Hepatocyte (in vitro differentiated cells): ENCODE measurements at regions not wholly inside any gene's neighbourhood (a gene's known extent, or its start where the extent isn't known, plus 50 kb on each side); places are given as distances from the start of the nearest gene placed in this dataset.

Experiments used
- DNase-seq: peaks from one replicate; pipeline ENCODE4 v3.0.0-alpha.2; 2016; ENCODE audit warnings: low spot score
- H2AFZ ChIP-seq: fragments of 200-600 bp; sonication (generic); 2 replicates; pipeline ENCODE4 v1.6.0; 2016; ENCODE audit warnings: antibody characterized with exemption, mild to moderate bottlenecking
- H3K27ac ChIP-seq: fragments of 200-600 bp; sonication (generic); 2 replicates; pipeline ENCODE4 v1.5.1; 2016; ENCODE audit warnings: mild to moderate bottlenecking
- H3K27me3 ChIP-seq: fragments of 200-600 bp; sonication (generic); 2 replicates; pipeline ENCODE4 v1.6.1; 2016
- H3K36me3 ChIP-seq: fragments of 200-600 bp; sonication (generic); replicated peaks from 2 replicates; pipeline ENCODE4 v1.5.1; 2016; ENCODE audit warnings: low read depth; ENCODE audit not compliant: insufficient read depth
- H3K4me1 ChIP-seq: fragments of 200-600 bp; sonication (generic); 2 replicates; pipeline ENCODE4 v1.5.1; 2016; ENCODE audit warnings: mild to moderate bottlenecking, moderate library complexity; ENCODE audit not compliant: insufficient read depth
- H3K4me2 ChIP-seq: fragments of 200-600 bp; sonication (generic); 2 replicates; pipeline ENCODE4 v1.6.0; 2016
- H3K4me3 ChIP-seq: fragments of 200-600 bp; sonication (generic); 2 replicates; pipeline ENCODE4 v1.5.1; 2016; ENCODE audit warnings: mild to moderate bottlenecking
- H3K79me2 ChIP-seq: fragments of 200-600 bp; sonication (generic); 2 replicates; pipeline ENCODE4 v1.6.0; 2017; ENCODE audit warnings: mild to moderate bottlenecking
- H3K9me2 ChIP-seq: fragments of 200-600 bp; sonication (generic); replicated peaks from 2 replicates; pipeline ENCODE4 v1.6.0; 2017; ENCODE audit warnings: mild to moderate bottlenecking; ENCODE audit not compliant: insufficient read depth
- H3K9me3 ChIP-seq: fragments of 200-600 bp; sonication (generic); 2 replicates; pipeline ENCODE4 v1.5.1; 2016; ENCODE audit warnings: low read depth, mild to moderate bottlenecking
- H4K20me1 ChIP-seq: fragments of 200-600 bp; sonication (generic); 2 replicates; pipeline ENCODE4 v1.6.0; 2016; ENCODE audit warnings: mild to moderate bottlenecking; ENCODE audit not compliant: insufficient read depth, poor library complexity, severe bottlenecking
- EZH2 ChIP-seq: fragments of 200-600 bp; sonication (generic); IDR thresholded peaks from 2 replicates; pipeline ENCODE4 v1.6.1; 2016; ENCODE audit warnings: antibody characterized with exemption, mild to moderate bottlenecking, borderline replicate concordance
- EZH2phosphoT487 ChIP-seq: fragments of 200-600 bp; sonication (generic); IDR thresholded peaks from one replicate; pipeline ENCODE4 v1.6.1; 2018; ENCODE audit warnings: antibody characterized with exemption, mild to moderate bottlenecking, low read depth, moderate library complexity; ENCODE audit not compliant: unreplicated experiment, severe bottlenecking
- WGBS: methylation state at CpG from one replicate; pipeline ENCODE4 v1.1.6; 2016; ENCODE audit warnings: low lambda C conversion rate; ENCODE audit errors: missing lambda C conversion rate; 5-methylcytosine and 5-hydroxymethylcytosine counted together
- TF ChIP-seq, protein P1 (sequence below): fragments of 200-600 bp; sonication (generic); IDR thresholded peaks from 2 replicates; pipeline ENCODE4 v1.5.1; 2016; ENCODE audit warnings: antibody characterized with exemption, mild to moderate bottlenecking; ENCODE audit not compliant: poor library complexity

DNA sequence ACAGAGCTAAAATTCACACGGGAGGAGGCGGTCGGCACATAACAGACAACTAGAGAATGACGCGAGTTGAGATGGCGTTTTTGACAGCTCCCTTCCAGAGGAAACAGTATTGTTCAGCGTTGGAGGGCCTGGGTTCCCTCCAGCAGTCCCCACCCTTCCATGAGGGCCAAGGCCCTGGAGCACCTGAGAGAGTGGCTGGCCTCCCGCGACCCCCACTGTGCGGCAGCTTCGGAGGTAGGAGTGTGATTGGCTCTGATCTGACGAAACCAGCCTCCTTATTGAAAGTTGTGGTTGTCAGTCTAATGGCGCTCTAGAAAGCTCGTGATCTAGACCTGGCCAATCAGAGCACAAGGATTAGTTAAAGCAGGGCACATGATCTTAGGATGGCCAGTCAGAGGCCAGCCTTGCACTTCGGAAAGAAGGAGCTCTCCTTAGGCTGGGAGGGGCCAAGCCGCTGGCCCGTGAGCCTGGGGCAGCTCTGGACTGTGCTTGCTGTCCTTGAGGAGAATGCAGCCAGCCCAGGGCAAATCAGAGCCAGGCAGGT is 104.5 kb upstream of the CELF4 start:
- 95% methylated on average over 17 of the region's 17 CpGs for WGBS
- TF ChIP-seq, protein P1, sequence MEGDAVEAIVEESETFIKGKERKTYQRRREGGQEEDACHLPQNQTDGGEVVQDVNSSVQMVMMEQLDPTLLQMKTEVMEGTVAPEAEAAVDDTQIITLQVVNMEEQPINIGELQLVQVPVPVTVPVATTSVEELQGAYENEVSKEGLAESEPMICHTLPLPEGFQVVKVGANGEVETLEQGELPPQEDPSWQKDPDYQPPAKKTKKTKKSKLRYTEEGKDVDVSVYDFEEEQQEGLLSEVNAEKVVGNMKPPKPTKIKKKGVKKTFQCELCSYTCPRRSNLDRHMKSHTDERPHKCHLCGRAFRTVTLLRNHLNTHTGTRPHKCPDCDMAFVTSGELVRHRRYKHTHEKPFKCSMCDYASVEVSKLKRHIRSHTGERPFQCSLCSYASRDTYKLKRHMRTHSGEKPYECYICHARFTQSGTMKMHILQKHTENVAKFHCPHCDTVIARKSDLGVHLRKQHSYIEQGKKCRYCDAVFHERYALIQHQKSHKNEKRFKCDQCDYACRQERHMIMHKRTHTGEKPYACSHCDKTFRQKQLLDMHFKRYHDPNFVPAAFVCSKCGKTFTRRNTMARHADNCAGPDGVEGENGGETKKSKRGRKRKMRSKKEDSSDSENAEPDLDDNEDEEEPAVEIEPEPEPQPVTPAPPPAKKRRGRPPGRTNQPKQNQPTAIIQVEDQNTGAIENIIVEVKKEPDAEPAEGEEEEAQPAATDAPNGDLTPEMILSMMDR, result no peak
- no peak for TF ChIP-seq EZH2

DNA sequence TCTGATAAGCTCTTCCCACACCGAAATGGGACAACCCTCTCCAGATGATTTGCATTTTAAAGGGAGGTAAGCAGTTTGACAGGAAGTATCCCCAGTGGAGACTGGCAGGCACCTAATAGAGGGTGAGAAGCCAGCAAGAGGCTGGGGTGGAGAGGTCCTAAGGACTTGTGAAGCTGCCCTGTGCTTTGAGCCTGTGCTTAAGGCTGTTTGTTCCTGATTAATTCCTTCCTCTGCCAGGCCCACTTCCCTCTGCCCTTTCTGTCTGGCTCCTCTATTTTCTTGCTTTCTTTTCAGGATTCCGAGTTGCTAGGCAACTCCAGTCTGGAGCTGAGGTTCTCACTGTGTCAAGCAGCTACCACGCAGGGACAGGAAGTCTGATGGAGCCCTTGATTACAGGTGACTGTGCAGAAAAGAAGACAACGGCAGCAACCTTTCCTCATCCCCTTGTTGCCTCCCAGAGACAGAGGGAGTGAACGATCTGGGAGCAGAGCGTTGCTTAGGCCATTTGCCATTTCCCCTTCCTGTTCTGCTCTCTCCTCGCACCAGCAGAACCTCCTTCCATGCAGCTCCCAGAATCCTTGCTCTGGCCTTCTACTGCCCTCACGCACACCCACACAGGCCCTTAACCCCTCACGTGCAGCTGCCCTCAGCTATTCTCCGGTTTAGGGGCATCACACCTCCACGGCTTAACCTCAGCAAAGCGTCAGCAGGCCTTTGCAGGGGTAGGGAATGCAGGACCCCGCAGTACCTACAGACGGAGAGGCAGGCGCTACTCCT is 103.6 kb upstream of the CELF4 start:
- WGBS, result 65% methylated on average over 15 of the region's 15 CpGs
- Histone ChIP-seq H3K4me3 (no peak overlapping the region), H3K27ac (no peak overlapping the region), H3K36me3 (no peaks in the 10 kb centered on the region), H3K4me1 (no peaks in the 10 kb centered on the region), H3K27me3 (no peaks in the 10 kb centered on the region), H3K79me2 (no peaks in the 10 kb centered on the region), H4K20me1 (no peaks in the 10 kb centered on the region), H3K9me2 (no peaks in the 10 kb centered on the region), H3K4me2 (no peak overlapping the region), H2AFZ (no peak overlapping the region), H3K9me3 (no peaks in the 10 kb centered on the region)
- TF ChIP-seq EZH2, result no peak
- TF ChIP-seq EZH2phosphoT487, result no peak
- TF ChIP-seq, protein P1, result no peak
- DNase-seq, result no peak

More for the DNA sequence above, 104.5 kb upstream of the CELF4 start:
- no peaks in the 10 kb centered on the region for H4K20me1 ChIP-seq
- no peak overlapping the region for H3K4me3 ChIP-seq
- H2AFZ ChIP-seq, result no peak overlapping the region
- no peaks in the 10 kb centered on the region for H3K9me2 ChIP-seq
- no peak overlapping the region for H3K27ac ChIP-seq
- H3K36me3 ChIP-seq, result no peaks in the 10 kb centered on the region
- no peaks in the 10 kb centered on the region for H3K79me2 ChIP-seq
- H3K4me1 ChIP-seq, result no peaks in the 10 kb centered on the region
- H3K9me3 ChIP-seq, result no peaks in the 10 kb centered on the region
- no peak for DNase-seq
- H3K27me3 ChIP-seq, result no peaks in the 10 kb centered on the region
- H3K4me2 ChIP-seq, result no peak overlapping the region

DNA sequence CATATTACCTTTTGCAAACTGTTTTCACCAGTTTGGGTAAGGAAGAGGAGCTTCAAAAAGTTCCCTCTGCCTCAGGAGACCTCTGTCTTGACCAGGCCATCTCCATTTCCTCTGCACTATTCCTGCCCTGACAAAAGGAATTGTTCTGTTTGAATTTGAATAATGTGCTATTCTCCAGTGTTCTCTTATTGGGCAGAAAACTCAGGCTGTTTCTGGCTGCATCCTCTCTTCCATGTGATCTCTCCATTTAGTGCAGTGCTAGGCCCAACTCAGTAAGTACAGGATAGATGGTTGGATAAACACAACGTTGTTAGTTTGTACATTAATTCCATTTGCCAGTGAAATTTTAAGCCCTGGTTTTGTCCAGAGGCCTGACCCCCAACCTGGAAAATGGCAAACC is 102.2 kb upstream of the CELF4 start:
- no peak for DNase-seq
- H3K27me3 ChIP-seq, result no peaks in the 10 kb centered on the region
- no peaks in the 10 kb centered on the region for H3K79me2 ChIP-seq
- H3K4me3 ChIP-seq, result no peak overlapping the region
- WGBS, result 76% methylated on average over 1 of the region's 1 CpG
- TF ChIP-seq, protein P1, result no peak
- no peak for TF ChIP-seq EZH2phosphoT487
- no peak for TF ChIP-seq EZH2
- H2AFZ ChIP-seq, result no peak overlapping the region
- no peaks in the 10 kb centered on the region for H3K36me3 ChIP-seq
- no peak overlapping the region for H3K27ac ChIP-seq
- H3K4me1 ChIP-seq, result no peaks in the 10 kb centered on the region
- H3K4me2 ChIP-seq, result no peak overlapping the region
- H3K9me3 ChIP-seq, result no peaks in the 10 kb centered on the region
- H4K20me1 ChIP-seq, result no peaks in the 10 kb centered on the region
- no peaks in the 10 kb centered on the region for H3K9me2 ChIP-seq
